Muscle layer of duodenum (tissue), 2 donors: ENCODE measurements at regions not wholly inside any gene's neighbourhood (a gene's known extent, or its start where the extent isn't known, plus 50 kb on each side); places are given as distances from the start of the nearest gene placed in this dataset.

Source experiments
- H3K27ac ChIP-seq: one replicate; pipeline ENCODE4 v1.7.0; 2013; ENCODE audit warnings: mild to moderate bottlenecking, low read length
- H3K27me3 ChIP-seq: one replicate; pipeline ENCODE4 v1.7.0; 2013; ENCODE audit warnings: low read depth, mild to moderate bottlenecking, control low read depth, low read length
- H3K36me3 ChIP-seq, 2 donors: one replicate each; pipeline ENCODE4 v1.7.0; 2013; ENCODE audit warnings: low read length in 2 of 2, control low read depth in 1 of 2, mild to moderate bottlenecking in 1 of 2; ENCODE audit not compliant: insufficient read depth in 2 of 2, control insufficient read depth in 1 of 2
- H3K4me1 ChIP-seq, 2 donors: one replicate each; pipeline ENCODE4 v1.7.0; 2013; ENCODE audit warnings: low read length in 2 of 2, mild to moderate bottlenecking in 2 of 2, control low read depth in 1 of 2, moderate library complexity in 1 of 2; ENCODE audit not compliant: insufficient read depth in 2 of 2, control insufficient read depth in 1 of 2
- H3K4me3 ChIP-seq, 2 donors: one replicate each; pipeline ENCODE4 v1.7.0; 2013; ENCODE audit warnings: low read length in 2 of 2, low read depth in 1 of 2, mild to moderate bottlenecking in 1 of 2
- H3K9me3 ChIP-seq, 2 donors: one replicate each; pipeline ENCODE4 v1.7.0; 2013; ENCODE audit warnings: low read length in 2 of 2, control low read depth in 1 of 2, mild to moderate bottlenecking in 1 of 2; ENCODE audit not compliant: control insufficient read depth in 1 of 2
- donor health status: healthy.

GRCh38 chr6:71124340-71124739 lies 164.3 kb upstream of the OGFRL1 start:
- Histone ChIP-seq H3K9me3 (peaks cover 0 to 8% of the 10 kb centered on the region in 2 donors), H3K4me3 (no peak overlapping the region), H3K36me3 (no peaks in the 10 kb centered on the region), H3K27ac (no peak overlapping the region), H3K4me1 (no peaks in the 10 kb centered on the region), H3K27me3 (no peaks in the 10 kb centered on the region)

DNA sequence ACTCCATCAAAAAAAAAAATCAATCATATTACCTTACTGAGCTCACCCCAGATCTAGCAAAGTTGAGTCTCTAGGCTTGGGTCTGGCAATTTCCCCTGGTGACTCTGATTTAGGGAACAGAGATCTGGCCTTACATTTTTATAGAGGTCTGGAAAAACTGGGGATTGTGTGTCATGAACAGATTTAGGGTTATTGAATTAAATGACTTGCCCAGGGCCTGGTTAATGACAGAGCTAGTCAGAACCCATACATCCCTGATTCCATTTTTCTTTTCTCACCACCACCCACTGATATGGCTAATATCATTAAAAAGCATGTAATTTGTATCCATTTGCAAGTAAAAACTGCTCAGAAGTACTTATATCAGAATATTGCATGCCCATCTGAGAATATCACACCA lies 163.4 kb upstream of the OGFRL1 start:
- no peak overlapping the region for H3K27ac ChIP-seq
- H3K9me3 ChIP-seq, result no peaks in the 10 kb centered on the region
- H3K36me3 ChIP-seq, result no peaks in the 10 kb centered on the region
- H3K4me3 ChIP-seq, result no peak overlapping the region
- no peaks in the 10 kb centered on the region for H3K4me1 ChIP-seq
- no peaks in the 10 kb centered on the region for H3K27me3 ChIP-seq

DNA sequence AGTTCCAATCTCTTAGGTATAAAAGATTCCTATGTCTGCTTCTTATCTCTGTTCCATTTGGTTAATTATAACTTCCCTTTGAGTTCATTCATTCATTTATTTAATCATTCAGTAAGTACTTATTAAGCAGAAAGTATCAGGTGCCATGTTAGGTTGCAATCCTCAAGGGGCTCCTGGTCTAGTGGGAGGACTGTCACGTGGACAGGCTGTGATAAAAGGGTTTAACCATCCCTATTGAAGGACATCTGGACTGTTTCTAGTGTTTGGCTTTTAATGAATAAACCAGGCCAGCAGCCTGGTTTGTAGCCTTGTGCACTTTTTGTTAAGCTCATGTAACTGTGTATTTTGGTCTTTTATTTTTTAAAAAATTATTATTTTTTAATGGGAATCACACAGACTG lies 162.1 kb upstream of the OGFRL1 start:
- Histone ChIP-seq H3K4me1 (no peaks in the 10 kb centered on the region), H3K27me3 (no peaks in the 10 kb centered on the region)

GRCh38 chr6:71127374-71127773 lies 161.2 kb upstream of the OGFRL1 start:
- Histone ChIP-seq H3K36me3 (no peaks in the 10 kb centered on the region), H3K27me3 (no peaks in the 10 kb centered on the region), H3K9me3 (no peaks in the 10 kb centered on the region), H3K27ac (no peak overlapping the region), H3K4me3 (no peak overlapping the region), H3K4me1 (no peaks in the 10 kb centered on the region)

More for the DNA sequence above, 162.1 kb upstream of the OGFRL1 start:
- no peaks in the 10 kb centered on the region for H3K9me3 ChIP-seq
- H3K36me3 ChIP-seq, result no peaks in the 10 kb centered on the region
- no peak overlapping the region for H3K27ac ChIP-seq
- H3K4me3 ChIP-seq, result no peak overlapping the region

- Histone ChIP-seq H3K27me3 (no peaks in the 10 kb centered on the region), H3K27ac (no peak overlapping the region), H3K4me3 (no peak overlapping the region), H3K36me3 (no peaks in the 10 kb centered on the region), H3K9me3 (no peaks in the 10 kb centered on the region), H3K4me1 (no peaks in the 10 kb centered on the region)
Measured at GRCh38 chr6:71130277-71130676, 158.3 kb upstream of the OGFRL1 start.

- Histone ChIP-seq H3K36me3 (no peaks in the 10 kb centered on the region), H3K27me3 (no peaks in the 10 kb centered on the region), H3K27ac (no peak overlapping the region), H3K4me1 (no peaks in the 10 kb centered on the region), H3K4me3 (no peak overlapping the region), H3K9me3 (no peaks in the 10 kb centered on the region)
Measured at GRCh38 chr6:71134929-71135642, 153.5 kb upstream of the OGFRL1 start.

GRCh38 chr6:71137973-71138372 lies 150.6 kb upstream of the OGFRL1 start:
- Histone ChIP-seq H3K27me3 (no peaks in the 10 kb centered on the region), H3K4me3 (no peak overlapping the region), H3K27ac (no peak overlapping the region), H3K4me1 (no peaks in the 10 kb centered on the region), H3K9me3 (no peaks in the 10 kb centered on the region), H3K36me3 (no peaks in the 10 kb centered on the region)

- Histone ChIP-seq H3K4me3 (no peak overlapping the region), H3K36me3 (no peaks in the 10 kb centered on the region), H3K27me3 (no peaks in the 10 kb centered on the region), H3K9me3 (no peaks in the 10 kb centered on the region), H3K27ac (no peak overlapping the region), H3K4me1 (no peaks in the 10 kb centered on the region)
Measured at GRCh38 chr6:71138376-71138775, 150.2 kb upstream of the OGFRL1 start.

- no peaks in the 10 kb centered on the region for H3K4me1 ChIP-seq
- H3K9me3 ChIP-seq, result no peaks in the 10 kb centered on the region
- H3K27ac ChIP-seq, result no peak overlapping the region
- H3K36me3 ChIP-seq, result no peaks in the 10 kb centered on the region
- no peaks in the 10 kb centered on the region for H3K27me3 ChIP-seq
- H3K4me3 ChIP-seq, result no peak overlapping the region
Measured at GRCh38 chr6:71139249-71139648, 149.4 kb upstream of the OGFRL1 start.

DNA sequence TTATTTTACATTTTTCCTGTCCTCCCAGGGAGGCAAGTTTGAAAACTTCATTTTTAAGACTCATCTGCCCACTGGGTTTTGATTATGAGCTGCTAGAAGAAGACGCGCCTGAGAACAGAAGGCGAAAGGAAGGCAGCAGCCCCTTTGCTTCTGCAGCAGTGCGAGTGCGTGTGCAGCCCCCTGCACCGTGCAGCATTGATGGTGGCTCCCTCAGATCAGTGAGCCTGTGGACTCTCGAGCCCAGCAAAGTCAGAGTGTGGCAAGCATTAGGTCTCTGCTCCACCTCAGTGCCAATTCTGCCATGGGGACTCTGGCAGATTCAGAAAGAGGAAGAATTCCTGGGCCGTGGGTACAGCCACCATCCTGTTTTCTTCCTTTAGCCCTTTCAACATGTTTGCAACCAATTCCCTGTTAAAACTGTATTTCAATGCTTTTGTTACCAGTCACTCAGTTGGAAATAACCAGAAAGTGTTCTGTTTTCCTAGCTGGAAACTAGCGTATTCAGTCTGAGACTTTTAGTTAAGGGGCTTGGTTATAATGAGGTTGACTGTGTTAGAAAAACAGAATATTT lies 134.8 kb upstream of the OGFRL1 start:
- H3K9me3 ChIP-seq, result no peaks in the 10 kb centered on the region
- no peaks in the 10 kb centered on the region for H3K36me3 ChIP-seq
- H3K27ac ChIP-seq, result no peak overlapping the region
- no peaks in the 10 kb centered on the region for H3K4me1 ChIP-seq
- no peak overlapping the region for H3K4me3 ChIP-seq
- no peaks in the 10 kb centered on the region for H3K27me3 ChIP-seq

GRCh38 chr6:71157345-71157744 lies 131.3 kb upstream of the OGFRL1 start:
- H3K9me3 ChIP-seq, result no peaks in the 10 kb centered on the region
- no peaks in the 10 kb centered on the region for H3K36me3 ChIP-seq
- H3K4me1 ChIP-seq, result no peaks in the 10 kb centered on the region
- no peaks in the 10 kb centered on the region for H3K27me3 ChIP-seq
- no peak overlapping the region for H3K27ac ChIP-seq
- H3K4me3 ChIP-seq, result no peak overlapping the region

- Histone ChIP-seq H3K27me3 (no peaks in the 10 kb centered on the region), H3K4me1 (no peaks in the 10 kb centered on the region), H3K27ac (no peak overlapping the region), H3K4me3 (no peak overlapping the region), H3K36me3 (no peaks in the 10 kb centered on the region), H3K9me3 (no peaks in the 10 kb centered on the region)
Measured at GRCh38 chr6:71164890-71165289, 123.7 kb upstream of the OGFRL1 start.
